SH-SY5Y (cell line): ENCODE measurements at regions not wholly inside any gene's neighbourhood (a gene's known extent, or its start where the extent isn't known, plus 50 kb on each side); places are given as distances from the start of the nearest gene placed in this dataset.

Source experiments
- GATA2 ChIP-seq: IDR thresholded peaks from 2 replicates; pipeline ENCODE4 v1.6.1; 2011; ENCODE audit warnings: mild to moderate bottlenecking, low read depth, low read length
- GATA3 ChIP-seq: IDR thresholded peaks from 2 replicates; pipeline ENCODE4 v1.6.1; 2011; ENCODE audit warnings: low read depth, mild to moderate bottlenecking, low read length, moderate library complexity

DNA sequence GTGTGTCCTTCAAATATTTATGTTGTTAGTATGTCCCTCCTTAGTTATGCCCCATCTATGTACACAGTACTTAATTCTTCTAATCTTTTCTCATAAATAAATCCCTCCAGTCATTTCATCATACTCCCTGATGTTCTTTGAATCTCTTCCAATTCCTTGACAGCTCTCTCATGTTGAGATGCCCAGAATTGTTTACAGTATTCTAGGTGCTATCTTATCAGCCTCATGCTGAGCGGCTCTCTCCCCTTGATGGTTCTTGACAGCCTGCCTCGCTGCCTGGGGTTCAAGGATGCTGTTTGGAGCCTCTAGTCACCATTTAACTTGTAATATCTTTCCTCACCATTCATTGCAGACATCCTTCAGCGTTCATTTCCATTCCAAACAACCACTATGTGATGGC lies 799.2 kb downstream of the BRINP1 start:
- TF ChIP-seq GATA3 (no peak), GATA2 (no peak)
